ENCODE measurements at regions not wholly inside any gene's neighbourhood (a gene's known extent, or its start where the extent isn't known, plus 50 kb on each side); places are given as distances from the start of the nearest gene placed in this dataset.

- Histone ChIP-seq H3K4me3 (ENCODE audit: low read depth, low read length) (no peak overlapping the region), H2AFZ (ENCODE audit: low read length, unreplicated experiment) (no peak overlapping the region), H3K27me3 (ENCODE audit: insufficient read depth, low read length) (no peaks in the 10 kb centered on the region), H3K4me1 (ENCODE audit: control insufficient read depth, insufficient read depth, low read length, unreplicated experiment) (peaks cover 15% of the 10 kb centered on the region), H3K27ac (ENCODE audit: low read depth, low read length) (no peak overlapping the region), H3K79me2 (ENCODE audit: control insufficient read depth, insufficient read depth, low read length, unreplicated experiment) (no peaks in the 10 kb centered on the region), H3K36me3 (ENCODE audit: insufficient read depth, low read length) (no peaks in the 10 kb centered on the region)
Observed at GRCh38 chr7:41130086-41130485, 572.8 kb downstream of the INHBA start.

GRCh38 chr7:41125343-41125742 lies 577.5 kb downstream of the INHBA start:
- no peaks in the 10 kb centered on the region for H3K4me1 ChIP-seq (ENCODE audit: control insufficient read depth, insufficient read depth, low read length, unreplicated experiment)
- H3K36me3 ChIP-seq (ENCODE audit: insufficient read depth, low read length) = no peaks in the 10 kb centered on the region
- no peak overlapping the region for H3K27ac ChIP-seq (ENCODE audit: low read depth, low read length)
- no peak overlapping the region for H2AFZ ChIP-seq (ENCODE audit: low read length, unreplicated experiment)
- H3K4me3 ChIP-seq (ENCODE audit: low read depth, low read length) = no peak overlapping the region
- H3K27me3 ChIP-seq (ENCODE audit: insufficient read depth, low read length) = no peaks in the 10 kb centered on the region
- H3K79me2 ChIP-seq (ENCODE audit: control insufficient read depth, insufficient read depth, low read length, unreplicated experiment) = no peaks in the 10 kb centered on the region

- no peak overlapping the region for H3K4me3 ChIP-seq (ENCODE audit: low read depth, low read length)
- H3K27me3 ChIP-seq (ENCODE audit: insufficient read depth, low read length) = no peaks in the 10 kb centered on the region
- H3K36me3 ChIP-seq (ENCODE audit: insufficient read depth, low read length) = no peaks in the 10 kb centered on the region
- H3K27ac ChIP-seq (ENCODE audit: low read depth, low read length) = no peak overlapping the region
- H2AFZ ChIP-seq (ENCODE audit: low read length, unreplicated experiment) = no peak overlapping the region
- H3K4me1 ChIP-seq (ENCODE audit: control insufficient read depth, insufficient read depth, low read length, unreplicated experiment) = no peaks in the 10 kb centered on the region
- H3K79me2 ChIP-seq (ENCODE audit: control insufficient read depth, insufficient read depth, low read length, unreplicated experiment) = no peaks in the 10 kb centered on the region
Observed at GRCh38 chr7:41122256-41122987, 580.5 kb downstream of the INHBA start.

GRCh38 chr7:41121228-41121627 lies 581.7 kb downstream of the INHBA start:
- no peaks in the 10 kb centered on the region for H3K4me1 ChIP-seq (ENCODE audit: control insufficient read depth, insufficient read depth, low read length, unreplicated experiment)
- H3K4me3 ChIP-seq (ENCODE audit: low read depth, low read length) = no peak overlapping the region
- H2AFZ ChIP-seq (ENCODE audit: low read length, unreplicated experiment) = no peak overlapping the region
- H3K27me3 ChIP-seq (ENCODE audit: insufficient read depth, low read length) = no peaks in the 10 kb centered on the region
- H3K79me2 ChIP-seq (ENCODE audit: control insufficient read depth, insufficient read depth, low read length, unreplicated experiment) = no peaks in the 10 kb centered on the region
- H3K27ac ChIP-seq (ENCODE audit: low read depth, low read length) = no peak overlapping the region
- no peaks in the 10 kb centered on the region for H3K36me3 ChIP-seq (ENCODE audit: insufficient read depth, low read length)

- Histone ChIP-seq H3K79me2 (ENCODE audit: control insufficient read depth, insufficient read depth, low read length, unreplicated experiment) (no peaks in the 10 kb centered on the region), H3K27ac (ENCODE audit: low read depth, low read length) (no peak overlapping the region), H3K4me1 (ENCODE audit: control insufficient read depth, insufficient read depth, low read length, unreplicated experiment) (no peaks in the 10 kb centered on the region), H2AFZ (ENCODE audit: low read length, unreplicated experiment) (no peak overlapping the region), H3K36me3 (ENCODE audit: insufficient read depth, low read length) (no peaks in the 10 kb centered on the region), H3K4me3 (ENCODE audit: low read depth, low read length) (no peak overlapping the region), H3K27me3 (ENCODE audit: insufficient read depth, low read length) (no peaks in the 10 kb centered on the region)
Observed at GRCh38 chr7:41118486-41118885, 584.4 kb downstream of the INHBA start.

- Histone ChIP-seq H3K4me3 (ENCODE audit: low read depth, low read length) (no peak overlapping the region), H2AFZ (ENCODE audit: low read length, unreplicated experiment) (no peak overlapping the region), H3K27me3 (ENCODE audit: insufficient read depth, low read length) (no peaks in the 10 kb centered on the region), H3K27ac (ENCODE audit: low read depth, low read length) (no peak overlapping the region), H3K79me2 (ENCODE audit: control insufficient read depth, insufficient read depth, low read length, unreplicated experiment) (no peaks in the 10 kb centered on the region), H3K36me3 (ENCODE audit: insufficient read depth, low read length) (no peaks in the 10 kb centered on the region), H3K4me1 (ENCODE audit: control insufficient read depth, insufficient read depth, low read length, unreplicated experiment) (no peaks in the 10 kb centered on the region)
Observed at GRCh38 chr7:41117431-41117830, 585.5 kb downstream of the INHBA start.

- Histone ChIP-seq H3K27ac (ENCODE audit: low read depth, low read length) (no peak overlapping the region), H2AFZ (ENCODE audit: low read length, unreplicated experiment) (no peak overlapping the region), H3K27me3 (ENCODE audit: insufficient read depth, low read length) (no peaks in the 10 kb centered on the region), H3K79me2 (ENCODE audit: control insufficient read depth, insufficient read depth, low read length, unreplicated experiment) (no peaks in the 10 kb centered on the region), H3K36me3 (ENCODE audit: insufficient read depth, low read length) (no peaks in the 10 kb centered on the region), H3K4me1 (ENCODE audit: control insufficient read depth, insufficient read depth, low read length, unreplicated experiment) (no peaks in the 10 kb centered on the region), H3K4me3 (ENCODE audit: low read depth, low read length) (no peak overlapping the region)
Observed at GRCh38 chr7:41116817-41117216, 586.1 kb downstream of the INHBA start.

- Histone ChIP-seq H3K27me3 (ENCODE audit: insufficient read depth, low read length) (no peaks in the 10 kb centered on the region), H2AFZ (ENCODE audit: low read length, unreplicated experiment) (no peak overlapping the region), H3K4me1 (ENCODE audit: control insufficient read depth, insufficient read depth, low read length, unreplicated experiment) (no peaks in the 10 kb centered on the region), H3K36me3 (ENCODE audit: insufficient read depth, low read length) (no peaks in the 10 kb centered on the region), H3K79me2 (ENCODE audit: control insufficient read depth, insufficient read depth, low read length, unreplicated experiment) (no peaks in the 10 kb centered on the region), H3K4me3 (ENCODE audit: low read depth, low read length) (no peak overlapping the region), H3K27ac (ENCODE audit: low read depth, low read length) (no peak overlapping the region)
Observed at GRCh38 chr7:41116337-41116736, 586.6 kb downstream of the INHBA start.

- no peak overlapping the region for H3K27ac ChIP-seq (ENCODE audit: low read depth, low read length)
- H3K79me2 ChIP-seq (ENCODE audit: control insufficient read depth, insufficient read depth, low read length, unreplicated experiment) = no peaks in the 10 kb centered on the region
Observed at GRCh38 chr7:41114691-41115090, 588.2 kb downstream of the INHBA start.

GRCh38 chr7:41114131-41114530 lies 588.8 kb downstream of the INHBA start:
- Histone ChIP-seq H3K27ac (ENCODE audit: low read depth, low read length) (no peak overlapping the region), H3K27me3 (ENCODE audit: insufficient read depth, low read length) (no peaks in the 10 kb centered on the region), H3K4me1 (ENCODE audit: control insufficient read depth, insufficient read depth, low read length, unreplicated experiment) (peaks cover 5% of the 10 kb centered on the region)

More at GRCh38 chr7:41114691-41115090, 588.2 kb downstream of the INHBA start:
- Histone ChIP-seq H3K36me3 (ENCODE audit: insufficient read depth, low read length) (no peaks in the 10 kb centered on the region), H3K27me3 (ENCODE audit: insufficient read depth, low read length) (no peaks in the 10 kb centered on the region), H3K4me1 (ENCODE audit: control insufficient read depth, insufficient read depth, low read length, unreplicated experiment) (peaks cover 5% of the 10 kb centered on the region), H2AFZ (ENCODE audit: low read length, unreplicated experiment) (no peak overlapping the region), H3K4me3 (ENCODE audit: low read depth, low read length) (no peak overlapping the region)

GRCh38 chr7:41113719-41114118 lies 589.2 kb downstream of the INHBA start:
- peaks cover 9% of the 10 kb centered on the region for H3K4me1 ChIP-seq (ENCODE audit: control insufficient read depth, insufficient read depth, low read length, unreplicated experiment)
- H3K27ac ChIP-seq (ENCODE audit: low read depth, low read length) = no peak overlapping the region
- no peak overlapping the region for H3K4me3 ChIP-seq (ENCODE audit: low read depth, low read length)
- H3K27me3 ChIP-seq (ENCODE audit: insufficient read depth, low read length) = no peaks in the 10 kb centered on the region
- no peaks in the 10 kb centered on the region for H3K36me3 ChIP-seq (ENCODE audit: insufficient read depth, low read length)
- H2AFZ ChIP-seq (ENCODE audit: low read length, unreplicated experiment) = no peak overlapping the region
- no peaks in the 10 kb centered on the region for H3K79me2 ChIP-seq (ENCODE audit: control insufficient read depth, insufficient read depth, low read length, unreplicated experiment)

More at GRCh38 chr7:41114131-41114530, 588.8 kb downstream of the INHBA start:
- Histone ChIP-seq H3K36me3 (ENCODE audit: insufficient read depth, low read length) (no peaks in the 10 kb centered on the region), H3K4me3 (ENCODE audit: low read depth, low read length) (no peak overlapping the region), H2AFZ (ENCODE audit: low read length, unreplicated experiment) (no peak overlapping the region), H3K79me2 (ENCODE audit: control insufficient read depth, insufficient read depth, low read length, unreplicated experiment) (no peaks in the 10 kb centered on the region)
